GM18907 (cell line): ENCODE measurements at regions not wholly inside any gene's neighbourhood (a gene's known extent, or its start where the extent isn't known, plus 50 kb on each side); places are given as distances from the start of the nearest gene placed in this dataset.

ENCODE experiments used
- ATAC-seq: cut with Tn5 transposase; IDR thresholded peaks from one replicate; pipeline ENCODE4 v1.9.1; 2021; ENCODE audit warnings: mild to moderate bottlenecking, moderate library complexity; ENCODE audit not compliant: unreplicated experiment

DNA sequence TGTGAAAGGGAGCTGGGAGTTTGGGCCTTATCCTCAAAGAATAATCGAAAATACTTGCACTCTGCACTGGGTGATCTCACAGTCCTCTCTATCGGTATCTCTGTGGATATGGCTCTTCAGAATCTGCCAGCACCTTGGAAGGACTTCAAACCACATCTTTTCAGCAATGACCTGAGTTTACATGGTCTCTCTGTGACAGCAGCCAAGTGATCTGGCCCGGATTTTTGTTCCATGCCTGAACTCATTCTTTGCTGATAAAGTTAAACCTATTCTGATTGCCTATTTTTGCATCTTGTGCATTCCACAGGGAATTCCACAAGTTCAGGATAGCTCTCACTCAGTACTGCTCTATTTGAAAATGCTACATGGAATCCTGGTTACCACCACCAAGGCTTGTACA, 98.9 kb downstream of the HDGFL1 start:
- ATAC-seq = no peak

DNA sequence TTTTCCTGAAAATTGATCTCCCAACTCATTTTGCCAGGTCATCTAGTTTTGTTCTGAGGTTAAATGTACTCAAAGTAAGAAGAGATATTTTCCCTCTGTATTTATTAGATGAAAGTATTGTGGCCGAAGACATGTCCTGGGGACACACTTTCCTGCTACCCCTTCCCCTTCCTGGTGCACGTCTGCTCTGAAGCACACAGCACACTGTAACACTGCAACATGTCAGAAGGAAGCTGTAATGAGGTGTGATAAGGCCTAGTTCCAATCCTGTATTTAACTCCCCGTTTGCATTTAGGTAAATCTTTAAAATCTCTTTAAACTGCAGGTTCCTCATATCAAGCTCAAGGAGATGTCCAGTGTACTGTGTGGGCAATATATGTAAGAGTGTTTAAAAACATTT, 99.4 kb downstream of the HDGFL1 start:
- no peak for ATAC-seq

DNA sequence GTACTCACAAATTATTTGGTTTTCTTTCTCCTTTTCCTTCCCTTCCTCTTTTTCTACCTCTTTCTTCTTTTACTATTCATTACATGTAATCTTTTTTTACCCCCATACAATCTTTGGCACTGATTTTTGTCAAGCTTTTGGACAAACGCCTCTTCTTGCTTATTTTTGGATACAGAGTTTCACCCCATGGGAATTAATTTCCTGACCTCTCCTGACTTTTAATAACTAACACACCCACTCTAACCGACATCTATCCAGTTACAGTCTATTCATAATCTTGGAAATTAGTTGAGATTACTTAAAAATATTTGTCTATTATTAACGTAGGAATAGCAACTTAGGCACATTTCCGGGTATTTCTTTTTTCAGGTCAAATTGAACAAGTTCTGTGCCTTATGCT, 101.2 kb downstream of the HDGFL1 start:
- ATAC-seq = no peak

DNA sequence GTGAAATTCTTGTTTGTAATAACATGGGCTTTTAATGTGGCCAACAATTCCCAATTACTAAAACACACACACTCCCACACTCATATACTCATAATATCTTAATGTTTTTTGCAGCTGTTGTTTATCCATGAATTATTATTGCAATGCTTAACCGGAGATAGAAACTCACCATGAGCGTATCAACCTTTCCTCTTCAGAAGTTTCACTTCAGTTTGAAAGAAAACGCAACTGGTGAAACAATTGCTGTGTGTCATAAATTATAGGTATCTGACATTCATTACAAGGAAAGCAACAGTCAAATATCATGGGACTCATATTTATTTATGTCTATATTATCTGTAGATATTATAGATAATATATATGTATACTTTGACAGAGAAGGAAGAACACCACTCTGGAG, 104.1 kb downstream of the HDGFL1 start:
- no peak for ATAC-seq

DNA sequence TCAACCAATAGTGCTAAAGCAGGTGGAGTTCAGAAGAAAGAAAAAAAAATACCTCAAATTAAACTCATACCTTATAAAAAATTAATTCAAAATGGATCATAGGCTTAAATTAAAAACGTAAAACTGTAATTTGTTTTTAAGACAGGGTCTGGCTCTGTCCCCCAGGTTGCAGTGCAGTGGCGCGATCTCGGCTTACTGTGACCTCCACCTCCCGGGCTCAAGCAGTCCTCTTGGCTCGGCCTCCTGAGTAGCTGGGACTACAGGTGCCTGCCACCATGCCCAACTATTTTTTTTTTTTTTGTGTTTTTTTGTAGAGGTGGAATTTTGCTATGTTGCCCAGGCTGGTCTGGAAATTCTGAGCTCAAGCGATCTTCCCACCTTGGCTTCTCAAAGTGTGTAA, 111.6 kb downstream of the HDGFL1 start:
- ATAC-seq = no peak

DNA sequence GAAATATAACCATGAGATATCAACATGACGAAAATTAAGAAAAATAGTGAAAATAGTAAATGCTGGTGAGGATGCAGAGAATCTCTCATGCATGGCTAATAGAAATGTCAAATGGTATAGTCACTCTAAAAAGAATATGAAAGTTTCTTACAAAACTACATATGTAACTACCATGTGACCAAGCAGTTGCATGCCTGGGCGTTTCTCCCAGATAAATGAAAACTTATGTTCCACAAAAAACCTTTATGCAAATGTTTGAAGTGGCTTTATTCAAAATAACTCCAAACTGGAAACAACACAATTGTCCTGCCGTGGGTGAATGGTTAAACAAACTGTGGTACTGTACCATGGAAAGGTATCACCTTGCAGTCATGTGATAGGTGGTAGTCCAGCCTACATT, 112.4 kb downstream of the HDGFL1 start:
- no peak for ATAC-seq

DNA sequence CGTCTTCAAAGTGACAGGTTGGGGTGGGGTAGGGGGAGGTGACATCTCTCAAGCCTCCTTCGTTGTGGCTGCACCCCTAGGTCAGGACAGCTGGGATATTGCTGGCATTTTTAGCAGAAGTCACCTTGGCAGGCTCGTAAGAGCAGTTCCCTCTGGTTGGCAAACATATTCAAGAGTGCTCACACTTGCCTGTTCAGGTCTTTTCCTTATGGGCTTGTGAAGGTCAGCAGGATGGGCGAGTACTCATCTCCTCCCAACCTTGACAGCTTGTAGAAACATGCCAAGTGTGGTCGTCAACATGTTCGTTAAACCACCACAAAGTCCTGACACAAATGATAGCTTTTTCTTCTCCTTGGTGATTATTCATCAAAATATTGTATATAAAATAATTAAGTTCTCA, 113.6 kb downstream of the HDGFL1 start:
- no peak for ATAC-seq

DNA sequence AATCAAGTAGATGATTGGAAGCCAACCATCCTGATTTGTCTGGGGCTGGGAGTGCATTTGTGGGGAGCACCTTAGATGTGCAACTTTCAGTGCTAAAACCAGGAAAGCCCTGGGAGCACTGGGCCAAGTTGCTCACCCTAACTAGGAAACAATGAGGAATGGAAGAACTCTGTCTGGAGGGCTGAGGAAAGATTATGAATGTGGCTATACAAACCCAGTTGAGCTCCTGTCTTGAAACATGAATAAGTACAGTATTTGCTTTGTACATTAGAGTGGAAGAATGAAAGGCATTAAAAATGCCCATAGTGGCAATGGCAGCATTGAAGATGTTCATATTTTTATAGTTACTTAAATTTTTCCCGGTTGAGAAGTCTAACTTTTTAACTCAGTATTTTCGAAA, 121.1 kb downstream of the HDGFL1 start:
- ATAC-seq = no peak

DNA sequence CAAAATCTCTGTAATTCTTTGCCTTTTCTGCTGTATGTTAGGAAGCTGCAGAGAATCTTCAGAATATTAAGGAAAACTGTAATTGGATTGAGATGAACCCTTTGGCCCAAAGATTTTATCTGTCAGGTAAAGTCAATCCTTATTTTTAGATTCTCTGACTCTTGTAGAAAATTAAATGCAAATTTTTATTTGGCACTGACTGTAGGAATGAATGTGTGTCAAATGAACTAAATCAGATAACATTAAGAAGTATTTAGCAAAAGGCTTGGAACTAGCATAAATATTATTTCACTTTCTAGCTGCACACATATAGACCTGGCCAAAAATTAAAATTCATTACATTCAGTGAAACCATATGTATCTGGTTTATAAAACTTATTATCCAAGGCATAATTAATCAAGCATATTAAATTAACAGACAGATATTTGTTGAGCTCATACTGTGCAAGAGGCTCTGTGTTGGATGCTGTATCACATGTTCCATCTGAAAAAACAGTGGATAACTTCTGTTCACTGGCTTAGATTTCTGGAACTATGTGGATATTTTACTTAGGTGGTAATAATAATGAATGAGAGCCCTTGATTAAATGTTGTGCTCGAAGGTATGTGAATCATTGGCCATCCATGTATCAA, 124.8 kb downstream of the HDGFL1 start:
- ATAC-seq = no peak

DNA sequence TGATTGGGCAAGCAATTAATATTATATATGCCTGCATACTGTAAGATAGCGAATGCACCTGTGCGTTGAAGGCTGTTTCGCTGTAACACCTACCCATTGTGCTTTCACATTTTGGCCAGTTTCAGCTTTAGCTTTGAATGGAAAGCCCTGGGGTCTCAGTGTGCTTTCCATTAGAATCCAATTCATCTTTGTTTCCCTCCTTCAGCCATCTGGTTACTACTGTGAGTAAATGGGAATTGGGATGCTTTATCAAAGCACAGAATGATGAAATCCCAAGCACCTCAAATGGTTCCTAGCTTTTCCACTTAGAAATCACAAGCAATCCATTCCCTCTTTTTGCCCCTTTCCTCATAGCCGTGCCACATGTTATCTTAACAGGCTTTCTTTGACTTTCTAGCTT, 127.1 kb downstream of the HDGFL1 start:
- no peak for ATAC-seq

DNA sequence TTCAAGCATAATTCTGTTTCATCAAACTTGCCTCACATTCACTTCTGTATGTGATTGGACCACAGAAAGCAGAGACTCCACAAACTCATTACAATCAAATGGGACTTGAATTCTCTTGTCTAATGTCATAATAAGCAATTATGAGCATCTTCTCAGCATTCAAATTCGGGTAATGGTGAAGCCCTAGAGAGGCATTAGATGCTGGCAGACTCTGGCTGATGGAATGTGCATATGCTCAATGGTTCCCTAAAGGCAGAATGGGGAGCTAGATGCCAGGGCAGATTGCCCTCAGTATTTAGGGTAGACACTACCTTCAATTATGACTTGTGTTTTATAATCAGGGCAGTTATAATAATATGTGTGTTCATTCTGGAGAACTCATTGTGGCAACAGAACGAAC, 127.9 kb downstream of the HDGFL1 start:
- no peak for ATAC-seq

DNA sequence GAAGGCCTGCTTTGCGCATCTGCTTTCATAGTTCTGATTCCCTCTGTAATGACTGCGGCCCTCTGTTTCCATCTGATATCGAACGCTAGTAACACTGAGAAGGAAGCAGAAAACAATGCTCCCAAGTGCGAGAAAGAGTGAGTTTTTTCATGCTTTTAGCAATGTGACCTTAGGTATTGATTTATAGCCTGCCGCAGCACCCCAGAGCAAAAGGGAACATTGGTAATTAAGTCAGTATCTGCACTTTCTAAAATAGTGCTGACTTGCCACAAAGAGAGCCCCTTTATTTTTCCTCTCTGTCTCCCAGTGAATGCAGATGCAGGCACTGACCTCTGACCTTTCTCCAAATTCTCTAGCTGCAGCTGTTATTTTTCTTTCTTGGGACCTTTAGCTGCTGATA, 129.8 kb downstream of the HDGFL1 start:
- no peak for ATAC-seq

DNA sequence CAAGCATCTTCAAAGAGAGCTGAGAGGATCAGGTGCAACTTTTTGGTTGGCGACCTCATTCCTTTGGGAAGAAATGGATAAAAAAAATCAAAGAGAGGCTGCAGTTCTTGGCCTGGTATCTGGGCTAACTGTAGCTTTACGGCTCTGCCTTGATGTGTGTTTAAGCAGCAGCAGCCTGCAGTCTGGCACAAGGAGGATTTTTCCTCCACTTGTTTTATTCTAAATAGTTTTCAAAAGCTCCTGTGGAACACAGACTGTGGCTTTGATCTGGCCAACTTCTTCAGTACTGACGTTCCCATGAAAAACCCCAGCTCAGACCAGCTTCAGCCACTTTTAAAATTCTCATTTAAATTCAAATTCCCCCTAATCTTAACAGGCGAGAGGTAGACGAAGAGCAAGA, 137.3 kb downstream of the HDGFL1 start:
- no peak for ATAC-seq

DNA sequence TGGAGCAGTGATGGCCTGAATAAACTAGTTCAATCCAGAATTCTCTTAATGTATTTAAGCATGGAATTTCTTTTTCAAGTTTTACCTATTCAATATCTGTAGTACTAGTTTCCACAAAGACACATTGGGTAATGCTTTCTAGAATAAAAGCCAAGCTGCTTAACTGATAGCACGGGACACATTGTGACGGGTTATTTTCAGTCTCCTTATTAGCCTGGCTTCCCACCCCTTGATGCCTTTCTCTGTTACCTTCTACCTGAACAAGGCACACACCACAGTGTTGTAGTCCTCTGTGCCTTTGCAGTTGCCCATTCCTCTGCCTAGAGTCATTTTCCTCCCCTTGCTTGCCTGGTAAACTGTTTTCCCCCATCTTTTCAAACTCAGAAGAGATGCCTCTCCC, 139.1 kb downstream of the HDGFL1 start:
- ATAC-seq = no peak

DNA sequence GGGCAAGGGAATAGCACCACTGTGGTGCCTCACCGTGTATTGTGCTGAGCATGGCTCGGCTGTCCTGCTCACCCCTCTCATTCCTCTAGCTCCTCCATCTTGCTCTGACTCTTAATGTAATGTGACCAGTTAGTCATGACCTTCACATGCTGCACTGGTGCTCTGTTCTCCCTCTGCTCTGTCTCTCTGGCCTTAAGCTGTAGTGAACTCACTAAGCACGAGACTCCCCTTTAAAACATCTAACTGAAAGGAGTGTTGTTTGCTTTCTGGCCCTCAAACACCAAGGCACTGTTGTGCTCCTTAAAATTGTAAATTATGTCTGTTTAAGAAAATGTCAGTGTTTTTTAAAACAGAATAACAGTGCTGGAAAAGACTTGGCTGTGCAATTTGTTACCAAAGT, 140.4 kb downstream of the HDGFL1 start:
- no peak for ATAC-seq

DNA sequence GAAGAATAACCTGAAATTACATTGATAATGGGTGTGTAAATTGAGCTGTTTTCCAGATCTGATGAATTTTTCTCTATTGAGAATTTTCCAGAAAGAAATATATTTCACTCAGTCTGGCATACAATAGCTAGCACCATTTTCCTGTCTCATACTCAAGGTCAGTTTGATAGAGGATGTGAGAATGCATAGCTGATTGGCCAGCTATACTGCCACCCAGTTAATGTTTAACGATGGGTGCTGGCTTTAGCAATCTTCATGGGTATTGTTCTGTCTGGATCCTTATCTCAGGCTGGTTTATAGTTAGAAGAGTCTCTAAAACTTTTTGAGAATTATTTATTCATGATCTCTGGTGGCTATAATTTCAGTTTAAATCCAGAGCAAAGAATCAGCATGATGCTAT, 147.4 kb downstream of the HDGFL1 start:
- peak; percentile 87 for ATAC-seq

DNA sequence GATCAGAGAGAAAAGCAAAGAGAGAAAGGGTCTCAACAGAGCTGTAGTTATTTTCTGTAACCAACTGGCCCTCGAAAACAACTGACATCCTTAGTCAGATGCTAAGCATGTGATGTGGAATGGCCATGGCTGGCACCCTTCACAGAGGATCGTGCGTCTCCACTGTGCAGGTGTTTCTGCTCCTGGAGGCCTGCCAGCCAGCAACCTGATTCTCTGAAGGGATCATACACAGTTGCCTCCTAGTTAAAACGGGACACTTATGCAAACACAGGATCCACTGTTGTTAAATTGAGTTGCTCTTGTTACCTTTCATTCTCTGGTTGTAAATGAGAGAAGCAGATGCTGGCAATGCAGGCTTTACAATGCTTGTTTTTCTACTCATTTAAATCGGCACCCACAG, 148.5 kb downstream of the HDGFL1 start:
- no peak for ATAC-seq

DNA sequence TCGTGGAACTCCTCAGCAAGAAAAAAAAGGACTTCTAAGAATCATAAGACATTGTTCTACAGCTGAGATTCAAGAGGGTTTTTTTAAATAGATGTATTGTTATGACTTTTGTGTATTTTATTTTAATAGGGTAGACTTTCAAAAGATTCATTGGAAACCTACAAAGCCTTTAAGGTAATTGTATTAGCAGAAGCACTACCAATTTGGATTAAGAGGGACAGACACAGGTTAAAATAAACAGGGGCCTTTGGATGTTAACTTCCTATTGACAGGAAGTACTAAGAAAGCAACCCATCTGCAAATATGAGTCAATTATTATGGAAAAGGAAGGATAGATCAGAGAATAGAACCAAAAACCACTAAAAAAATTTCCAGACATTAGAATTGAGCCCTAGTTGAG, 153.5 kb downstream of the HDGFL1 start:
- no peak for ATAC-seq

DNA sequence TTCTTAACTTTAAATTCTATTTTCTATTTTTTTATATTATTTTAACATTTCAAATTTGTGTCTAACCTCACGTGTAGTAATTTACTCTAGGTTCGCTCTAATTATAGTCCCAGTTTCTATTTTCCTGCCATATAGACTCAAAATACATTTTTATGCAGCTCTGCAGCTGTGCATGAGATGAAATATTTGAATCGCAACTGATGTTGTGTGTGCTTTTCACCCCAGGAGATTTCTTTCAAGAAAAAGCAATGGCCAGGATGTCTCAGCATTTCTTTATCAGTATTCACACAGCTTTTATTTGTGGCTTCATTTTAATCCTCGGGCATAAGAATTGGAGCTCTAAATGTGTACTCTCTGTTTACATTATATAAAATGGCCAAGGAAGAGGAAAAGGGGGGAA, 157.6 kb downstream of the HDGFL1 start:
- ATAC-seq = no peak

DNA sequence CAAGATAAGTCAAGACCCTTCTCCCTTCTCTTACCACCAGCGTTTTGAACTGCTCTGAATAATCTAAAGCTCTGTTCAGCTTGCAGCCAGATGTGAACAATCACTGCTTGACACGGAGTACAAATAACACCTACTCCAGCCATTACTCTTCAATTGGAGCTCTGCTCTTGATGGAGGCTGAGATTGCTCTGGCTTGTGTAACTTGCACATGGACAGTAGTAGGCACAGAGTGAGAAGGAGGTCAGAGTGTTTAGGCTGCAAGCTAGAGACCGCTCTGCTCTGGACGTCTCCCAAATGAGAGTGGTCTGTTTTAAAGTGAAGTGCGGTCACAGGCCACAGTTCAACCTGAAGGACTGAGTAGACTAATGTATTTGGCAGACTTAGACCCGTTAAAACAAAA, 158.3 kb downstream of the HDGFL1 start:
- ATAC-seq = no peak

DNA sequence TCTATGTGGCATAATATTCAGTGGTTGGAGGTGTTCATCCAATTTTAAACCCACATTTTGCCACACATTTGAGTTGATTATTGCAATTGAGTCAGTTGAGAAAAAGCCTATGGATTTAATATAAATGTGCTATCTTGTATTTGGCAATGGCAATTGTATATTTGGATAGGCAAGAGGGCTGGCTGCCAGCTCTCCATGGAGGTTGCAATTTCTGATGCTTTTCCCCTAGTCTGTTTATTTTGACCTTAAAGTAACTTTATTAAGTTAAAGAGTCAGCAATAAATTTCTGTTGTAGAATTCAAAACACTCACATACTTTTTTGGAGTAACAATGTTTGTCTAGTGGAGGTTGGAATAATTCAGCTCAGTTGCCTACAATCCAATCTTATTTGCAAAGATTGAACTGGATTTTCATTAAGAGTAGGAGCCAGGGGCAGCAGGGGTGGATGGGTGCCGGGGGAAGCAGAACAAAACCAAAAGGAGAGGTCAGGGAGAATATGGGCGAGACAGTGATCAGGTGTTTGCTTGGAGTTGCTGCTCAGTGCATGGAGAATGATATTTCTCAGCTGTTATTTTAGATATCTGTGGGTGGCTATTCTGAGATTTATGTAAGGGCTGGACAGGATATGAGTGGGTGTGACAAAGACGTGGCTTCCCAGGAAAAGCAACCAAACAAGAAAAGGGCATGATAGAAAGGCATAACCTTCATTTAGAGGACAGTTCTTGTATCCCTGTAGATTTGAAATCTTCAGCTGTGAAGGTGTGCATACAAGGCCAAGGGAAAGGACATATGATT, 163.0 kb downstream of the HDGFL1 start:
- ATAC-seq = no peak

DNA sequence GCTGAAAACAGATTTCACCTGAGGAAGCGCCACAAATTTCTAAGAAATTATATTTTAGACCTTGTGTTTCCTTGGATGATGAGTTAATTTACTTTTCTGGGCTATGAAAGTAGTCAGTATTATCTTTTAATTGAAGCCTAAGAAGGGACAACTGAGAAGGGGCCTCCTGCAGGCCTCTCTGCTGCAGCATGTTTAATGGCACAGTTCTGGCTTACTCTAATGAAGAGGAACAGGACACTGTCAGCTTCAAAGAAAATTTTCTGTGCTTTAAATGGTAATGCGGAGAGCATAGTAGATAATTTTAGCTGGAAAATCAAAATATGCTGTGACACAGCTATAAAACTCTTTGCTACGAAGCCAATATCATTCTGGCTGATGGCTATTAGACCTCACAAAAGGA, 167.4 kb downstream of the HDGFL1 start:
- no peak for ATAC-seq

DNA sequence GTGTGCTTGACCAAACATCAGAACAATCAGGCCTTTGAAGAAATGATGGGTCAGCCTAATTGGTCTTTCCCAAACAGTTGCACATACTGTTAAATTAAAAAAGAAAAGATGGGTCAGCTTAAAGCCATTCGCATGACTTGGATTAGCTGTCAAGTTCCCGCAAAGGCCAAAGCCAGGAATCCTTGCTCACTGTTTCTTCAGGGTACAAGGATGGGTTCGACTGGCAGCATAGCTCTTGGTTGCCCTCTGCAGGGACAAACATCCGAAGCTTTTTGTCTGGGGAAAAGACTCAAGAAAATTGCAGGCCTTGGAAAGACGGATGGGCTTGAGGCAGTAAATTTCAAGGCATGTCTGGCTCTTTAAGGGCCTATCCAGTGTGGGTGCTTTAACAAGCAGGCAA, 168.0 kb downstream of the HDGFL1 start:
- no peak for ATAC-seq
